HG03442 (cell line): ENCODE measurements at regions not wholly inside any gene's neighbourhood (a gene's known extent, or its start where the extent isn't known, plus 50 kb on each side); places are given as distances from the start of the nearest gene placed in this dataset.

Experiments used
- ATAC-seq: cut with Tn5 transposase; IDR thresholded peaks from one replicate; pipeline ENCODE4 v1.9.1; 2021; ENCODE audit warnings: mild to moderate bottlenecking, moderate library complexity; ENCODE audit not compliant: unreplicated experiment

- ATAC-seq, result no peak
These were observed 103.7 kb downstream of the LACC1 start for GRCh38 chr13:43983373-43983772.

DNA sequence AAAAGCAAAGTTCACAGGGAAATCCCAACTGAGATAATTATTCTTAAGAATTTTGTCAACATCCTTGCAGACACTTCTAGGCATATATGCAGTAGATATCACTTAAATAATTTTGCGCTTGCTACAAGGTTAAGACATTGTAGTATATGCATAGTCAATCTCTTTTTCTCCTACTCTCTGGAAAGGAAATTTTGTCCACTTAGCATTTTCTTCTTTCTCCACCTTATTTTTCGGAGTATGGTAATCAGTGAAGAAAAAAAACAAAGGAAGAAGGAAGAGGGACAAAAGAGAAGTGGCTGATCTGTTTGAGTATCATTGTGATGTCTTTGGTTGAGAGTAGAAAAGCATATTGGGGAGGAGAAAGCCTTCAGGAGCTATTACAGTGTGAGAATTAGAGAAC lies 104.6 kb downstream of the LACC1 start:
- no peak for ATAC-seq

DNA sequence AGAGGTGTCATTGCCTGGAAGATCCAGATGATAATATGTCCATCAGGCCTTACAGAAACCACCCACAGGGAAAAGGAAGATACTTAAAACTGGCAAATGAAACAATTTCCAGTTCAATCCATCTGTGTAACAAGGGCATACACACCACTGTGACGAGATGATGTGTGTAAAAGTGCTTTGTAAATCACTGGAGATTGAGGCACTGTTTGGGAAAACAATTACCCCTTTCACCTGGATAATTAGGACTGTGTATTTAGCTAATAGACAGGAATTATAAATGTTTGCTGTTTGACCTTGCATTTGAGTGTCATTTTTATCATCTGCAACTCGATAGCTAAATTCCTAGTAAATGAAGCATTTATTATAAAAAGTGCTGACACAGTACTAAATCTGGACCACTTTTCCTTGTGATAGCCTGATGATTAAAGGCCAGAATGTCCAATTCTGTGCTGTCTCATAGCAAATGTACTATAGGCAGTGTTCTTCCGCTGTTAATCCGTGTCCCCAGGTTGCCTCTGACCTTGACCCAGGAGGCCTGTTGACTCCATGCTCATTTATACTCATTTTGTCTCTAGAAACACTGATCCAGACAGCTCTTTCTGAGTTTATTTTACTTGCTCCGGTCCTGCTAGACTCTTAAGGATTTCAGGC lies 105.8 kb downstream of the LACC1 start:
- no peak for ATAC-seq

DNA sequence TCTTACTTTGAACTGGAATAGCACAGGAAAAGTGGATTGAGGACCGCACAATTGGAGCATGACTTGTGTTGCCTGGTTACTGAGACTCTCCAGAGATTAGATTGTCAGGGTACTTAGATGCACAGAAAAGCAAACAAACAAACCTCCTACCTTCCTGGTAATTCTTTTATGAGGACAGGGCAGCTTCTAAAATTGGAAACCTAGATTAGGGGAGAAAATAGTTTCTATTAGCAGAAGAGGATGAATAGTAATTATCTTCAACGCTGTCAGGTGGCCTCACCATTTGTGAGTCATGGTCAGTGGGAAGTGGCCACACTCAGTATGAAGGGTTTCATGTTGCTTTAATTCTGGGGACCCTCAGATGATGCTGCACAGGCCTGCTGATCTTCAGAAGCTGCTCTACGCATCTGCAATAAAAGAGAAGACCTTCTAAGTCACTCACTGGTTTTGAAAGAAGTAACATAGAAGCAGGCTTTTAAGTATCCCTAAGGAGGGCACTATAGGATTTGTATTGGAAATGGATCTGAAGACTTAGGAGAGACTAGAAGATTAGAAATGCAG lies 106.8 kb downstream of the LACC1 start:
- ATAC-seq, result no peak

GRCh38 chr13:43988302-43988701 lies 108.6 kb downstream of the LACC1 start:
- no peak for ATAC-seq

- ATAC-seq, result no peak
These were observed 110.3 kb downstream of the LACC1 start for GRCh38 chr13:43990021-43990420.

- ATAC-seq, result no peak
These were observed 111.1 kb downstream of the LACC1 start for GRCh38 chr13:43990829-43991228.

DNA sequence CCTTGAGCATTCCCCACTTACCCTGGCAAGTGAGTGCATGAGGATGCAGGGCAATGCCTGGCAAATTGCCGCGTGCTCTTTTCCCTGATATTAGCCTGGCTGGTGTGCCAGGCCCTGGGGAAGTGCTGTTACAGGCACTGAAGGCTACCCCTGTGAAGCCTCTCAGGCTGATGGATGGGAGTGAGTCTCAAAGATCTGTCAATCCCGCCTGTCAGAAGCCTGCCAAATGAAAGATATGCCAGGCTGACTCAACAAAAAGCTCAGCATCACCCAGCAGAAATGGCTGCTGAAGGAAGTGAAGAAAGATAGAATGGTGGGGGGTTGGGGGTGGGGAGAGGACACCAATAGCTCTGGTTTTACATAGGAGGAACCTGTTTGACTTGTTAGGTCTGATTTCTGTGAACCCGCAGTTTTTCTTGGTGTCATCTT lies 112.1 kb downstream of the LACC1 start:
- ATAC-seq, result no peak

GRCh38 chr13:43992211-43992610 lies 112.5 kb downstream of the LACC1 start:
- ATAC-seq, result no peak

GRCh38 chr13:43994999-43995859 lies 115.5 kb downstream of the LACC1 start:
- ATAC-seq, result no peak

GRCh38 chr13:43996221-43996620 lies 116.5 kb downstream of the LACC1 start:
- no peak for ATAC-seq

DNA sequence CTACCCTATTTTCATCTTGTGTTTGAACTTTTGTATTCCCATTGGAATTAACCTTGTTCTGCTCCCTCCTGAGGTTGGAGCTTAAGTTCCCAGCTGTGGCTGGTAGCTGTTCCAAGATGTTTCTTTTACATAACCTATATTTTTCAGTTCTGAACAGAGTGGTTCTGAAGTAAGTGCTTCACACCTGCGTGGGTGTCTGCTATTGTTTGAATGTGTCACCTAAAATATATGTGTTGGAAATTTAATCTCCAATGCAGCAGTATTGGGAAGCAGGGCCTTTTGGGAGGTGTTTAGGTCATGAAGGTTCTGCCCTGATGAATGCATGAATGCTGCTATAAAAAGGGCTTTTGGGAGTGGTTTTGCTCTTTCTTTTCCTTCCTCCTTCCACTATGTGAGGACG lies 123.8 kb downstream of the LACC1 start:
- ATAC-seq, result no peak

DNA sequence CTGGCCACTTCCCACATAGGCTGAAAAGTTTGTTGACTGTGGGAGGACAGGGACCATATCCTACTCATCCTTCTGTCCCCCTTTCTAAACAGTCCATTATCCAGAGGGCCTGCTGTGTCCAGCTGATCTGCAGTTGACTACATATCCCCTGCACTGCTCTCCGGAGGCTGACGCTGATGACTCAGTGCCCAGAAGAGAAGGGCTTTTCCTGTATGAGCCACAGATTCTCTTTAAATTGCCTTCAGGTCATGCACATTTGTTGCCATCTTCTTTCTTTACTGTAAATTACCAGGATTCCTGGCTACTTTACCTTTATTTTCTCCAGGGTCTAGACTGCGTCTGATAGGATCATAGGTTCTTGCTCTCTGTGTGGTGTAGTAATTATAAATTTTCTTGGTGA lies 125.2 kb downstream of the LACC1 start:
- no peak for ATAC-seq

- ATAC-seq, result no peak
These were observed 127.7 kb downstream of the LACC1 start for GRCh38 chr13:44007451-44007850.

DNA sequence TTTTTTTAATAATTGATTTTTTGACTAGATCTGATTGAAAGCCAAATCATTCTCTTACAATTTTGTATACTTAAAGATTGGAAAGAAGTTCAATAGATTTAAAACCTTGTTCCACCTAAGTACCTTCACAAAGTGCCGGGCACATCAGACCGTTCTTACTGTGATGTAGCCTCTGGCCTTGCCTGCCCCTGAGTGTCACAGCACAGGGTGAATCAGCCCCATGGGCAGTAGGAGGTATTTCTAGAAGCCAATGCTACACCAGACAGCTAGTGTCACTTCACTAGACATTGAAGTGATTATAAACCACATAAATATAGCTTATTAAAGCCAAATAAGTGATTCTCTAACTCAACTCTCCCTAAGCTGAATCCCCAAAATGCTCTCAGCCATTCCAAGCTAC lies 131.3 kb downstream of the LACC1 start:
- ATAC-seq, result no peak

DNA sequence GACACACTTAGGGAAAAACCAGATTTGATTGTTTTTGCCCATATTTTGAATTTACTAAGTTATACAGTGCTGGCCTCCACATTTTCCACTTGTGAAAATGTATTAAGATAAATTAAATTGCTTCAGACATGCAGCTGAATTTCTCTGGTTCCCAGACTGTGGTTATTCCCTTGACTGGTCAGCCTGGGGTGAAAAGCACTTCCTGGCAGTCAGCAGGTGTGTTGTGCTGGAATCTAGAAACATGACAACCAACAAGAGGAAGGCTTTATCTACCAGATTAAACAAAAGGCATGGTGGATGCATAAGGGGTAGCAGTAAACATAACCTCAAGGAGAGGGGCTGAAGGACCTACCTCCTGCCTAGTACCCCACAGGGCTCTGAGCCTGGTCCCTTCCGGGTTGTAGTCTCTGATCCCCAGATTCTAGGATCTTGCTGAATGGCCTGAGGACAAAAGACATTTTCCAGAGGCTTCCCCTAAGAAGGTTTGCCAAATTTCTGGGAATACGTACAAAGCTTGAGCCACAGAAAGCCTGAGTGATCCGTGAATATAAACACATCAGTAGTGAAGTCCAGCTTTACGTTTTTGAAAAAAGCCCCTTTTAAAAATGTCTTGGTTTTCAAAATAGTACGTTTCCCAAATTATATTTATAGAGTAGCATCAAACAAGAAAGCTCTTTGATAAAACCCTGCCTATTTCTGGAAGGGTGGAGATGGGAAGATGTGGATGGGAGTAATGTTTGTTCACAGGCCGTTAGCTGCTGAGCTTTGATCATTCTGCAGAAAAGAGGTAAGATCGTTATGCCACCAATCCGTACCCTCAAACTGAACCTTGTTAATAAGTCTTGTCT lies 133.4 kb downstream of the LACC1 start:
- ATAC-seq, result no peak

GRCh38 chr13:44013758-44014291 lies 134.1 kb downstream of the LACC1 start:
- no peak for ATAC-seq

DNA sequence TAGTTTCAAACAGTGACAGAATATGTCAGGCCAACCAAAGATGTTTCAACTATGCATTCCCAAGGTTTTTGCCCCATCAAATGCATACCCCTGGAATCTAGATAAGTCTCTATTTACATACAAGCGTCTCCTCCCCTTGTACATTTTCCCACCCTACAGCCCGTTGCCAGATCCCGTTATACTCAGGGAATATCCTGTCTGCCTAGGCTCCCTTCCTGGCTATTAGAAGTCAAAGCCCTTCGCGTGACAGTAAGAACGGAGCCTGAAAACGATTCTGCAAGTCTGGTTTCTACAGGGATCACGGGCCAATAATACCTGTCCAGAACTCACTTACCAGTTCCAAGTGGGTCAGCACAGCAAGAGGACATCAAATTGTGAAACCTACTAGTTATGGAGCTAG lies 134.8 kb downstream of the LACC1 start:
- ATAC-seq, result no peak

DNA sequence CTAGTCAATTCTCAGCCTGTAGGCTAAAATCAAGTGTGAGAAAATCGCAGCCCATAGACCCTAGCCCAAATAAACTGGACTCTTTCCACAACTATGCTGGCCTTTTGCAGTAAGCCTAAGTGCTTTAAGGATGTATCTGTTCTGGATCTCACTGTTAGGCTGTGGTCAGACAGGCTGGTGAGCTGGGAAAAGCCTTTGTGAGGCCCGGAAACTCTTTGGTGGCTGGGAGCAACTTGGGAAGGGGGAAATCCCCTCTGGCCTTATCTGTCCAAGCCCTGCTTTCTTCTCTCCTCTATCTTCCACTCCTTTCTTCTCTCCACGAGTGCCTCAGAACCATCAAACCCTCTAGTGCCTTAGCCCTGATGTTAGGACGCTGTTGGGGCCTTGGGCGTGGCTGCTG lies 135.4 kb downstream of the LACC1 start:
- ATAC-seq, result no peak

DNA sequence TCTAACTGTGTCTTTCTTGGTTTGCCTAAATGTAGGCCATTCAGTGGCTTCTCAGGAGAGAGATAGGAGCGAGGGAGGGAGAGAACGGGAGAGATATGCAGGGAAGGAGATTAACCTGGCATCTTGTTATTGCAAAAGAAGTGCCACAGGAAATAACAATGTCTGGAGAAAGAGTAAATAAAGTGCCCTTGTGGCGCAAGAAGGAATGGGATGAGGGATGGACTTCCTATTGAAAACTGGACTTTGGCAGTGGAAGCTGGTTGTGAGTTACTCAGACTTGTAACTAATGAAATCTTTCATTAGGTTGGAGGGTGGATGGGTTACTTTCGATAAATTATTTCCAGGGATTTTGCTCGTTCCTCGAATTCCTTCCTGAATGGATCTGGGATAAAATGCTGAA lies 136.1 kb downstream of the LACC1 start:
- no peak for ATAC-seq

DNA sequence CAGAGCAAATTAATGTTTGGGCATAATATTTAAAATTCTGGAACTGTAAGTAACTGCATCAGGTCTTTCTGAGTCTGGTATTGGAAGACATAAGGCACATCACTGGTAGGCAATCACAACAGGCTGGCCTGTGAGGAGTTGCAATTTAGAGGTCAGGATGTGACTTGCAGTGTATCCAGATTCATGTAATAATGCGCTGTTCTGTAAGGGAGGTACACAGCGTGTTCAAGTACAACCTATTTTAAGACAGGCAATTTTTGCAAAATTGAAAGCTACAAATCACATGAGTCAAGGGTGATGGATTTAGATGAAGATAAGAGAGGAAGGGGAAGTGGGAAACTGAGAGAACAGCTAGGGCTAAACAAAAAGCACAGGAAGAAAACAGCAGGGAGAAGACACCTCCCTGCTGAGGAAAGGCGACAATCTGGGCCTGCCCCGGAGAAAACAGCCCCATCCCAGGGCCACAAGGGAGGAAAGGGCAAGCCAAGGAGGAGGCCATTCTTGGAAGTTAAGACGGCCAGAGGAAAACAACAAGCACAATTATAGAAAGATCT lies 138.1 kb downstream of the LACC1 start:
- ATAC-seq, result no peak
